GM12878 (cell line): ENCODE measurements at regions not wholly inside any gene's neighbourhood (a gene's known extent, or its start where the extent isn't known, plus 50 kb on each side); places are given as distances from the start of the nearest gene placed in this dataset.

Experiments used
- ATAC-seq: fragments of 200-7000 bp; cut with Tn5 transposase; 3 replicates; pipeline ENCODE4 v1.9.1; 2020; ENCODE audit warnings: mild to moderate bottlenecking, moderate library complexity
- BruUV-seq: library from RNA; stranded (reverse); fragments of 400-500 nt; replicated peaks from 2 replicates; lab custom pipeline; 2021; lab: Mats Ljungman, UMichigan
- CTCF ChIA-PET: fragments of 300-600 bp; sonication (Branson Sonifier 250); formaldehyde crosslinking; extraction: SDS; loops from one replicate; lab custom pipeline; 2021; ENCODE audit warnings: inconsistent platforms; lab: Yijun Ruan, JAX
- POLR2A ChIA-PET: fragments of 350-600 bp; formaldehyde crosslinking; extraction: SDS; loops from one replicate; lab custom pipeline; 2021; ENCODE audit warnings: inconsistent platforms; lab: Charles Lee
- RAD21 ChIA-PET: fragments of 300-600 bp; sonication (Branson Sonifier 250); formaldehyde crosslinking; loops from one replicate; lab custom pipeline; 2023; ENCODE audit warnings: antibody characterized with exemption; ENCODE audit not compliant: unreplicated experiment; lab: Charles Lee
- SMC1A ChIA-PET: fragments of 300-600 bp; sonication (Branson Sonifier 250); formaldehyde crosslinking; loops from one replicate; lab custom pipeline; 2023; ENCODE audit not compliant: unreplicated experiment, uncharacterized antibody; lab: Charles Lee
- DNase-seq: peaks from one replicate; pipeline ENCODE4 v3.0.0-alpha.2; 2011; ENCODE audit warnings: low read depth, low spot score
- FAIRE-seq: peaks from 3 replicates; lab custom pipeline; 2011; peaks lifted over from hg19 to GRCh38; lab: Jason Lieb, UNC
- H2AFZ ChIP-seq: 2 replicates; pipeline ENCODE4 v1.6.0; 2011; ENCODE audit warnings: low read depth, low read length, control low read depth; ENCODE audit not compliant: control insufficient read depth
- H3K27ac ChIP-seq: 2 replicates; pipeline ENCODE4 v1.5.1; 2011; ENCODE audit warnings: control low read depth; ENCODE audit not compliant: control insufficient read depth, insufficient read depth
- H3K27me3 ChIP-seq, 2 experiments: replicated peaks in 1 of 2; 2 replicates each; pipeline versions ENCODE4 v1.6.0 to v1.6.1; 2011; ENCODE audit warnings: low read length in 1 of 2; ENCODE audit not compliant: control insufficient read depth in 2 of 2, insufficient read depth in 2 of 2
- H3K36me3 ChIP-seq, 2 experiments: 2 replicates each; pipeline ENCODE4 v1.5.1; 2011; ENCODE audit warnings: low read length in 1 of 2; ENCODE audit not compliant: control insufficient read depth in 2 of 2, insufficient read depth in 2 of 2
- H3K4me1 ChIP-seq: 2 replicates; pipeline ENCODE4 v1.6.1; 2011; ENCODE audit warnings: mild to moderate bottlenecking, low read length, moderate library complexity, mixed read lengths; ENCODE audit not compliant: control insufficient read depth, insufficient read depth
- H3K4me2 ChIP-seq: 2 replicates; pipeline ENCODE4 v1.6.0; 2011; ENCODE audit warnings: control low read depth; ENCODE audit not compliant: control insufficient read depth, insufficient read depth
- H3K4me3 ChIP-seq: fragments of 200-600 bp; sonication (generic); 2 replicates; pipeline ENCODE4 v1.5.1; 2016
- H3K79me2 ChIP-seq: 2 replicates; pipeline ENCODE4 v1.6.0; 2011; ENCODE audit warnings: low read length; ENCODE audit not compliant: control insufficient read depth, insufficient read depth
- H3K9ac ChIP-seq: 2 replicates; pipeline ENCODE4 v1.8.0; 2011; ENCODE audit warnings: low read length, control low read depth, mixed read lengths; ENCODE audit not compliant: control insufficient read depth, insufficient read depth
- H3K9me3 ChIP-seq: replicated peaks from 3 replicates; pipeline ENCODE4 v1.5.1; 2011; ENCODE audit warnings: mild to moderate bottlenecking, low read length; ENCODE audit not compliant: control insufficient read depth, insufficient read depth
- H4K20me1 ChIP-seq: 2 replicates; pipeline ENCODE4 v1.6.0; 2011; ENCODE audit not compliant: control insufficient read depth, insufficient read depth
- CREM ChIP-seq: IDR thresholded peaks from 2 replicates; pipeline ENCODE4 v1.6.1; 2014; ENCODE audit warnings: antibody characterized with exemption, low read depth
- DPF2 ChIP-seq: fragments of 450-650 bp; IDR thresholded peaks from 2 replicates; pipeline ENCODE4 v1.6.1; 2017; ENCODE audit warnings: mild to moderate bottlenecking
- E2F8 ChIP-seq: fragments of 450-650 bp; IDR thresholded peaks from 2 replicates; pipeline ENCODE4 v1.6.1; 2018; ENCODE audit warnings: mild to moderate bottlenecking, low read depth, moderate library complexity; ENCODE audit not compliant: partially characterized antibody
- MTA3 ChIP-seq: IDR thresholded peaks from 2 replicates; pipeline ENCODE4 v1.6.1; 2012; ENCODE audit warnings: low read length, inconsistent platforms, borderline replicate concordance
- NR2C1 ChIP-seq: fragments of 450-650 bp; IDR thresholded peaks from 2 replicates; pipeline ENCODE4 v1.6.1; 2017; ENCODE audit warnings: antibody characterized with exemption, mild to moderate bottlenecking, moderate library complexity
- ZNF622 ChIP-seq: fragments of 450-650 bp; IDR thresholded peaks from 2 replicates; pipeline ENCODE4 v1.6.1; 2017; ENCODE audit warnings: mild to moderate bottlenecking, inconsistent platforms
- WGBS: methylation state at CpG from one replicate; pipeline ENCODE4 v1.1.6; 2016; ENCODE audit warnings: low lambda C conversion rate; ENCODE audit not compliant: insufficient replicate concordance, insufficient coverage; ENCODE audit errors: missing lambda C conversion rate; 5-methylcytosine and 5-hydroxymethylcytosine counted together
- in situ Hi-C: fragments of 300-500 bp; cut with MboI; formaldehyde crosslinking; loops from 9 replicates; pipeline ENCODE4 v1.14.3; 2018; ENCODE audit warnings: mixed read lengths
- intact Hi-C: fragments of 100-400 bp; cut with micrococcal nuclease; formaldehyde crosslinking; loops from one replicate; pipeline ENCODE4 v1.14.2; 2022; ENCODE audit not compliant: unreplicated experiment

- TF ChIP-seq E2F8 (no peak), CREM (no peak), DPF2 (no peak), MTA3 (no peak), NR2C1 (no peak), ZNF622 (no peak)
- intact Hi-C loops = loop anchor here (10.0 kb wide), 1 partner anchor 398 kb away; no protein-coding TSS in a partner anchor
- in situ Hi-C loops = no loop called here
- no TSS peak for BruUV-seq
- Histone ChIP-seq H3K9ac (no peak overlapping the region), H3K4me2 (no peak overlapping the region), H3K4me1 (no peaks in the 10 kb centered on the region), H3K79me2 (no peaks in the 10 kb centered on the region), H2AFZ (no peak overlapping the region), H3K27ac (no peak overlapping the region), H4K20me1 (no peaks in the 10 kb centered on the region; the same call in 1 of the 2 replicates), H3K9me3 (no peaks in the 10 kb centered on the region), H3K36me3 (no peaks in the 10 kb centered on the region), H3K4me3 (no peak overlapping the region), H3K27me3 (no peaks in the 10 kb centered on the region; a peak in 1 of 4 replicates)
- FAIRE-seq (no peak), ATAC-seq (no peak), DNase-seq (no peak)
- 40% methylated on average over 3 of the region's 3 CpGs for WGBS
- ChIA-PET RAD21 (interaction anchor here (1.6 kb wide), 1 partner anchor 63 kb away, joined by 3 read pairs; no protein-coding TSS in a partner anchor), POLR2A (no interaction called here), CTCF (interaction anchor here (0.8 to 1.1 kb wide), 2 partner anchors 120 to 280 kb away, joined by 3 read pairs; no protein-coding TSS in a partner anchor), SMC1A (interaction anchor here (1.0 kb wide), 1 partner anchor 120 kb away, joined by 3 read pairs; no protein-coding TSS in a partner anchor)
Observed at GRCh38 chr15:69972436-69972835, 125.3 kb downstream of the TLE3 start.
